Adrenal gland (tissue), 9 donors: ENCODE measurements at regions not wholly inside any gene's neighbourhood (a gene's known extent, or its start where the extent isn't known, plus 50 kb on each side); places are given as distances from the start of the nearest gene placed in this dataset.

Source experiments
- DNase-seq, 7 donors: peaks; one replicate each; pipeline ENCODE4 v3.0.0-alpha.2; 2019 to 2020
- H3K27ac ChIP-seq, 5 donors: fragments of 200-600 bp; sonication (generic) in 4 of 5; 1 replicate in 3 of 5; 2 replicates in 2 of 5; pipeline versions ENCODE4 v1.5.1 to v1.8.0; 2016 to 2020; ENCODE audit warnings: mild to moderate bottlenecking in 1 of 5
- H3K27me3 ChIP-seq: fragments of 200-600 bp; 2 replicates; pipeline ENCODE4 v1.8.0; 2021
- H3K36me3 ChIP-seq, 2 donors: fragments of 200-600 bp; replicated peaks in 1 of 2; 1 replicate in 1 of 2; 2 replicates in 1 of 2; pipeline versions ENCODE4 v1.5.1 to v1.8.0; 2018 to 2022
- H3K4me1 ChIP-seq, 2 donors: fragments of 200-600 bp; replicated peaks in 1 of 2; 1 replicate in 1 of 2; 2 replicates in 1 of 2; pipeline versions ENCODE4 v1.5.1 to v1.8.0; 2018 to 2021
- H3K4me3 ChIP-seq, 4 donors: fragments of 200-600 bp; sonication (generic) in 3 of 4; one replicate each; pipeline ENCODE4 v1.5.1; 2016 to 2018
- H3K9me3 ChIP-seq, 3 donors: fragments of 200-600 bp; sonication (generic) in 1 of 3; replicated peaks in 1 of 3; 1 replicate in 2 of 3; 2 replicates in 1 of 3; pipeline versions ENCODE4 v1.5.1 to v1.8.0; 2016 to 2021
- POLR2A ChIP-seq, 2 donors: fragments of 450-650 bp; IDR thresholded peaks; one replicate each; pipeline ENCODE4 v1.6.1; 2017; ENCODE audit warnings: antibody characterized with exemption in 2 of 2, mild to moderate bottlenecking in 2 of 2, moderate library complexity in 1 of 2
- WGBS, 4 donors: extraction: QIAGEN DNeasy Blood & Tissue Kit in 2 of 4; methylation state at CpG; one replicate each; pipeline versions ENCODE4 v1.1.5 to v1.1.7; 2013 to 2017; 5-methylcytosine and 5-hydroxymethylcytosine counted together
- intact Hi-C, 2 donors: fragments of 100-400 bp; cut with DNase I; formaldehyde crosslinking; loops; one replicate each; pipeline versions ENCODE4 v1.14.1 to v1.15.0; 2022 to 2023
- TF ChIP-seq, protein P1 (sequence below), 6 experiments: fragments of 450-650 bp in 4 of 6; fragments of 200-600 bp in 2 of 6; sonication (generic) in 1 of 6; IDR thresholded peaks; 1 replicate in 5 of 6; 2 replicates in 1 of 6; pipeline versions ENCODE4 v1.5.1 to v1.8.0; 2016 to 2021; ENCODE audit warnings: antibody characterized with exemption in 6 of 6, mild to moderate bottlenecking in 2 of 6, moderate library complexity in 1 of 6
- donor health status: healthy with polysubstance abuse.
- donor health status: Bipolar disorder and iron deficiency.
- donor health status: DM: yes; HTN: yes; CAD: no.
- donor health status: DM: no; HTN: no; CAD: no.
- donor health status: DM: no; HTN: no; CAD: no.

DNA sequence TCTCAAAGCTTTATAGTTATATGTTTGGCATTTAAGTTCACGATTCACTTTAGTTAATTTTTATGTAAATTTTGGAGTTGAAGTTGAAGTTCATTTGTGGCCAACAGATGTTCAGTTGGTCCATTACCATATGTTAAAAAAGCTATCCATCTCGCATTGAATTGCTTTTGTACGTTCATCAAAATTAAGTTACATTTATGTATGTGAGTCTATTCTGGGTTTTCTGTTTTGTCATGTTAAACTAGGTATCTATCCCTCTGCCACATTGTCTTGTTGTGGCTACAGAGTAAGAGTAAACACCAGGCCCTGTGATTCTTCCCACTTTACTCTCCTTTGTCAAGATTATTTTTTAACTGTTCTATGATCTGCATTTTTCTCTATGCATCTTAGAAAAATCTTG, 237.3 kb downstream of the BMP2 start:
- no peaks in the 10 kb centered on the region for H3K36me3 ChIP-seq
- no peaks in the 10 kb centered on the region for H3K27me3 ChIP-seq
- H3K9me3 ChIP-seq: no peaks in the 10 kb centered on the region
- H3K4me1 ChIP-seq: no peaks in the 10 kb centered on the region
- no peak overlapping the region for H3K4me3 ChIP-seq
- no peak for DNase-seq
- 74 to 81% (median 77%) methylated on average over 3 of the region's 3 CpGs for WGBS, 4 donors
- intact Hi-C loops: no loop called here
- no peak for TF ChIP-seq POLR2A (IDR thresholded peaks at IDR 0.05)
- TF ChIP-seq, protein P1, sequence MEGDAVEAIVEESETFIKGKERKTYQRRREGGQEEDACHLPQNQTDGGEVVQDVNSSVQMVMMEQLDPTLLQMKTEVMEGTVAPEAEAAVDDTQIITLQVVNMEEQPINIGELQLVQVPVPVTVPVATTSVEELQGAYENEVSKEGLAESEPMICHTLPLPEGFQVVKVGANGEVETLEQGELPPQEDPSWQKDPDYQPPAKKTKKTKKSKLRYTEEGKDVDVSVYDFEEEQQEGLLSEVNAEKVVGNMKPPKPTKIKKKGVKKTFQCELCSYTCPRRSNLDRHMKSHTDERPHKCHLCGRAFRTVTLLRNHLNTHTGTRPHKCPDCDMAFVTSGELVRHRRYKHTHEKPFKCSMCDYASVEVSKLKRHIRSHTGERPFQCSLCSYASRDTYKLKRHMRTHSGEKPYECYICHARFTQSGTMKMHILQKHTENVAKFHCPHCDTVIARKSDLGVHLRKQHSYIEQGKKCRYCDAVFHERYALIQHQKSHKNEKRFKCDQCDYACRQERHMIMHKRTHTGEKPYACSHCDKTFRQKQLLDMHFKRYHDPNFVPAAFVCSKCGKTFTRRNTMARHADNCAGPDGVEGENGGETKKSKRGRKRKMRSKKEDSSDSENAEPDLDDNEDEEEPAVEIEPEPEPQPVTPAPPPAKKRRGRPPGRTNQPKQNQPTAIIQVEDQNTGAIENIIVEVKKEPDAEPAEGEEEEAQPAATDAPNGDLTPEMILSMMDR (IDR thresholded peaks at IDR 0.05): no peak
- no peak overlapping the region for H3K27ac ChIP-seq

DNA sequence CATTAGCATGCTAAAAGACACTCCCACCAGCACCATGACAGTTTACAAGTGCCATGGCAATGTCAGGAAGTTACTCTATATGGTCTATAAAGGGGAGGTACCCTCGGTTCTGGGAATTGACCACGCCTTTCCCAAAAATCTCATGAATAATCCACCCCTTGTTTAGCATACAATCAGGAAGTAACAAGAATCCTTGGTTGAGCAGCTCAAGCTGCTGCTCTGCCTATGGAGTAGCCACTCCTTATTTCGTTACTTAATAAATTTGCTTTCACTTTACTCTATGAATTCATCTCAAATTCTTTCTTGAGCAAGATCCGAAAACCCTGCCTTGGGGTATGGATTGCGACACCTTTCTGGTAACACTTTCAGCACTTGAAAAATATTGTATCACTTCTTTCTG, 243.0 kb downstream of the BMP2 start:
- 53 to 70% (median 61%) methylated on average over 5 of the region's 5 CpGs for WGBS, 4 donors

DNA sequence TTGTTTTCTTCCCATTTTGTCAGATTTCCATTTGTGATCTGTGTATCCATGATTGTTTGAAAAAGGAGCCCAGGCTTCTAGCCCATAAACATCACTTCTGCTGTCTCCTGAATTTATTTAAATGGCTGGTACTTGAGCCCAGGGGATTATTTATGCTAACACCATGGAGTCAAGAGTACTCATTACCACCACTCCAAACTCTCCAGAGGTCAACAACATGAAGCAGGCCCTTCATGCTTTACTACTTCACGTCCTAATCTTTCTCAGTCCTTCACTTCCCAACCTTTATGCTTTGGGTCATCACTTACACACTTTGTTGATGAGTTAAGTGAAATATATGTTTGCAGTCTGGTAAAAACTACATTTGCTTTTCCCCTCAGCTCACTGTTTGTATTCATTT, 247.8 kb downstream of the BMP2 start:
- Histone ChIP-seq H3K9me3 (no peaks in the 10 kb centered on the region), H3K36me3 (no peaks in the 10 kb centered on the region), H3K4me1 (no peaks in the 10 kb centered on the region), H3K27ac (no peak overlapping the region), H3K4me3 (no peak overlapping the region), H3K27me3 (no peaks in the 10 kb centered on the region)
- WGBS, 4 donors: 31 to 44% (median 38%) methylated on average over 1 of the region's 1 CpG
- no peak for DNase-seq
- intact Hi-C loops: no loop called here
- TF ChIP-seq POLR2A (IDR thresholded peaks at IDR 0.05): no peak
- TF ChIP-seq, protein P1 (IDR thresholded peaks at IDR 0.05): no peak

More for the DNA sequence above, 243.0 kb downstream of the BMP2 start:
- Histone ChIP-seq H3K9me3 (no peaks in the 10 kb centered on the region), H3K36me3 (no peaks in the 10 kb centered on the region), H3K27me3 (no peaks in the 10 kb centered on the region), H3K4me3 (no peak overlapping the region), H3K4me1 (no peaks in the 10 kb centered on the region), H3K27ac (no peak overlapping the region)
- TF ChIP-seq POLR2A (IDR thresholded peaks at IDR 0.05): no peak
- TF ChIP-seq, protein P1 (IDR thresholded peaks at IDR 0.05): no peak
- no peak for DNase-seq
- intact Hi-C loops: no loop called here

DNA sequence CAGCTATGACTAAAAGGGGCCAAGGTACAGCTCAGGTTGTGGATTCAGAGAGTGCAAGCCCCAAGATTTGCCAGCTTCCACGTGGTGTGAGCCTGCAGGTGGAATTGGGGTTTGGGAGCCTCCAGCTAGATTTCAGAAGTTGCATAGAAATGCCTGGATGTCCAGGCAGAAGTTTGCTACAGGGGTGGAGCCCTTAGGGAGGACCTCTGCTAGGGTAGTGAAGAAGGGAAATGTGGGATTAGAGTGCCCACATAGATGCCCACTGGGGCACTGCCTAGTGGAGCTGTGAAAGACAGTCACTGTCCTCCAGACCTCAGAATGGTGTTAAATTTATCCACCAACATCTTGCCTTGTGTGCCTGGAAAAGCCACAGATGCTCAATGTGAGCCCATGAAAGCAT, 255.1 kb downstream of the BMP2 start:
- Histone ChIP-seq H3K9me3 (no peaks in the 10 kb centered on the region), H3K4me1 (no peaks in the 10 kb centered on the region), H3K27ac (no peak overlapping the region), H3K4me3 (no peak overlapping the region), H3K36me3 (no peaks in the 10 kb centered on the region), H3K27me3 (peaks cover 4% of the 10 kb centered on the region)
- WGBS, 4 donors: 57 to 62% (median 59%) methylated on average over 1 of the region's 1 CpG
- intact Hi-C loops: no loop called here
- no peak for DNase-seq
- TF ChIP-seq, protein P1 (IDR thresholded peaks at IDR 0.05): no peak
- TF ChIP-seq POLR2A (IDR thresholded peaks at IDR 0.05): no peak
